ENCODE measurements at regions not wholly inside any gene's neighbourhood (a gene's known extent, or its start where the extent isn't known, plus 50 kb on each side); places are given as distances from the start of the nearest gene placed in this dataset.

DNA sequence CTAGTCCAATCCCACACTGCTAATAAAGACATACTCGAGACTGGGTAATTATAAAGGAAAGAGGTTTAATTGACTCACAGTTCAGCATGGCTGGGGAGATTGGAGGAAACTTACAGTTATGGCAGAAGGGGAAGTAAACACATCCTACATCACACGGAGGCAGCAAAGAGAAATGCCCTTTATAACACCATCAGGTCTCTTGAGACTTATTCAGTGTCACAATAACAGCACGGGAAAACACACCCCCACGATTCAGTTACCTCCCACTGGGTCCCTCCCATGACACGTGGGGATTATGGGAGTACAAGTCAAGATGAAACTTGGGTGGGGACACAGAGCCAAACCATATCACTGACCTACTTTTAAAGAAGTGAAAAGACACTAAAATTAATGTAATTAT, 1130.4 kb upstream of the SLC10A2 start:
- Histone ChIP-seq H3K79me2 (ENCODE audit: insufficient read depth) (no peaks in the 10 kb centered on the region), H4K20me1 (ENCODE audit: insufficient read depth) (no peaks in the 10 kb centered on the region), H3K36me3 (ENCODE audit: low read depth) (no peaks in the 10 kb centered on the region), H2AFZ (no peak overlapping the region), H3K4me1 (ENCODE audit: insufficient read depth) (no peaks in the 10 kb centered on the region), H3K9ac (no peak overlapping the region), H3K9me2 (ENCODE audit: insufficient read depth) (no peaks in the 10 kb centered on the region), H3F3A (ENCODE audit: insufficient read depth) (no peaks in the 10 kb centered on the region), H3K4me2 (ENCODE audit: unreplicated experiment) (no peak overlapping the region), H3K27me3 (replicated peaks; ENCODE audit: insufficient read depth) (no peaks in the 10 kb centered on the region), H3K4me3 (no peak overlapping the region), H3K9me3 (ENCODE audit: low read depth) (no peaks in the 10 kb centered on the region), H3K27ac (no peak overlapping the region)
- in situ Hi-C loops (cut with MboI), result no loop called here
- DNase-seq, result no peak
- no peak for TF ChIP-seq EZH2phosphoT487 (IDR thresholded peaks at IDR 0.05; ENCODE audit: insufficient read depth, low read depth)
- 6 to 10% methylated on average over 5 of the region's 5 CpGs for WGBS, 2 experiments (ENCODE audit: low coverage in 1 of 2, low lambda C conversion rate in 2 of 2, missing lambda C conversion rate in 2 of 2)

- Histone ChIP-seq H3K79me2 (ENCODE audit: insufficient read depth) (no peaks in the 10 kb centered on the region), H3K27me3 (replicated peaks; ENCODE audit: insufficient read depth) (no peaks in the 10 kb centered on the region), H2AFZ (no peak overlapping the region), H3K4me3 (no peak overlapping the region), H3K36me3 (ENCODE audit: low read depth) (no peaks in the 10 kb centered on the region), H3K4me1 (ENCODE audit: insufficient read depth) (no peaks in the 10 kb centered on the region), H3K9ac (no peak overlapping the region), H4K20me1 (ENCODE audit: insufficient read depth) (no peaks in the 10 kb centered on the region), H3K4me2 (ENCODE audit: unreplicated experiment) (no peak overlapping the region), H3K9me2 (ENCODE audit: insufficient read depth) (no peaks in the 10 kb centered on the region), H3K9me3 (ENCODE audit: low read depth) (no peaks in the 10 kb centered on the region), H3K27ac (no peak overlapping the region), H3F3A (ENCODE audit: insufficient read depth) (no peaks in the 10 kb centered on the region)
- no peak for DNase-seq
- TF ChIP-seq EZH2 (IDR thresholded peaks at IDR 0.05; ENCODE audit: insufficient read depth, poor library complexity, severe bottlenecking), result no peak
- no peak for TF ChIP-seq EZH2phosphoT487 (IDR thresholded peaks at IDR 0.05; ENCODE audit: insufficient read depth, low read depth)
- in situ Hi-C loops (cut with MboI), result no loop called here
- WGBS, 2 experiments (ENCODE audit: low coverage in 1 of 2, low lambda C conversion rate in 2 of 2, missing lambda C conversion rate in 2 of 2), result 42 to 45% methylated on average over 3 of the region's 3 CpGs
Observed at GRCh38 chr13:104181526-104182231, 1115.5 kb upstream of the SLC10A2 start.

- Histone ChIP-seq H4K20me1 (ENCODE audit: insufficient read depth) (no peaks in the 10 kb centered on the region; the same call in 1 of the 2 replicates), H2AFZ (no peak overlapping the region), H3K9me2 (ENCODE audit: insufficient read depth) (no peaks in the 10 kb centered on the region), H3K27me3 (replicated peaks; ENCODE audit: insufficient read depth) (no peaks in the 10 kb centered on the region), H3K9me3 (ENCODE audit: low read depth) (no peaks in the 10 kb centered on the region), H3K4me1 (ENCODE audit: insufficient read depth) (no peaks in the 10 kb centered on the region), H3K9ac (no peak overlapping the region), H3K79me2 (ENCODE audit: insufficient read depth) (no peaks in the 10 kb centered on the region), H3K4me3 (no peak overlapping the region), H3K36me3 (ENCODE audit: low read depth) (no peaks in the 10 kb centered on the region), H3K4me2 (ENCODE audit: unreplicated experiment) (no peak overlapping the region), H3K27ac (no peak overlapping the region), H3F3A (ENCODE audit: insufficient read depth) (no peaks in the 10 kb centered on the region)
- WGBS, 2 experiments (ENCODE audit: low coverage in 1 of 2, low lambda C conversion rate in 2 of 2, missing lambda C conversion rate in 2 of 2), result 15 to 21% methylated on average over 8 of the region's 8 CpGs
- TF ChIP-seq EZH2phosphoT487 (IDR thresholded peaks at IDR 0.05; ENCODE audit: insufficient read depth, low read depth), result no peak
- TF ChIP-seq EZH2 (IDR thresholded peaks at IDR 0.05; ENCODE audit: insufficient read depth, poor library complexity, severe bottlenecking), result no peak
- in situ Hi-C loops (cut with MboI), result no loop called here
- DNase-seq, result no peak
Observed at GRCh38 chr13:104170980-104171555, 1104.9 kb upstream of the SLC10A2 start.

DNA sequence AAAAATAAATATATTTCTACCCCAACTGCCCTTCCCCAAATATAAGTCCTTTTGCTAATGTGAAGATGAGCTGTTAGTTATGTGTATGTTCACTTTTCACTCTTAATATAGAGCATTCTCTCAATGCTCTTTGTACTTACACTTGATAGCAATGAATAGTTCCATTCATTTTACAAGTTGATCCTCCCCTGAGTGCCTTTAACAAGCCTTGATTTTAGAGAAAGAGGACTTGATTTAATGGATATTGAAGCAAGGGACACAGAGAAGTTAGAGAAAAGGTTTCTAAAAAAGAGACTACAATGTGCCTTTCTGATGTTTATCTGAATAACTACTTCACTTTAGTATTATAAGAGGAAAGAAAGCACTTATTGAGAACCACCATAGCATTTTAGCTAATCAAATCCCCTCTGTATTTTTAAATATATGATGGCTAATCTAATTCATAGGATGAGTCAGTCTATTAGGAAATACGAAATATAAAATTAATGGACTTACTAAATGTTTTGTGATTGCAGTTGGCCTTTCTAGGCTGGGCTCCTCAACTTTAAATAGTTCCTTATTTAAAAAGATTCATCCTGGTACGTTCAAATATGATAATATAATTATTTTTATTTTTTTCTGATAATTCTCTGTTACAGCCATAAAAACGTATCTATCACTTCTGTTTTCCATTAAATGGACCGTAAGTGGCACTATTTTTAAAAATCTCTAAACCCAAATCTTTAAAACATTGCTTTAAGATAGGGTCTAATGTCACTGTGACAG, 1097.8 kb upstream of the SLC10A2 start:
- Histone ChIP-seq H3K9me3 (ENCODE audit: low read depth) (no peaks in the 10 kb centered on the region), H3K4me3 (no peak overlapping the region), H3K36me3 (ENCODE audit: low read depth) (no peaks in the 10 kb centered on the region), H3K27ac (no peak overlapping the region), H2AFZ (no peak overlapping the region), H3K79me2 (ENCODE audit: insufficient read depth) (no peaks in the 10 kb centered on the region), H3K9me2 (ENCODE audit: insufficient read depth) (no peaks in the 10 kb centered on the region), H3K4me2 (ENCODE audit: unreplicated experiment) (no peak overlapping the region), H3K9ac (no peak overlapping the region), H3K4me1 (ENCODE audit: insufficient read depth) (no peaks in the 10 kb centered on the region), H4K20me1 (ENCODE audit: insufficient read depth) (no peaks in the 10 kb centered on the region; the same call in 1 of the 2 replicates), H3K27me3 (replicated peaks; ENCODE audit: insufficient read depth) (no peaks in the 10 kb centered on the region), H3F3A (ENCODE audit: insufficient read depth) (no peaks in the 10 kb centered on the region)
- in situ Hi-C loops (cut with MboI), result no loop called here
- WGBS, 2 experiments (ENCODE audit: low coverage in 1 of 2, low lambda C conversion rate in 2 of 2, missing lambda C conversion rate in 2 of 2), result 8 to 19% methylated on average over 4 of the region's 4 CpGs
- TF ChIP-seq EZH2 (IDR thresholded peaks at IDR 0.05; ENCODE audit: insufficient read depth, poor library complexity, severe bottlenecking) (no peak), EZH2phosphoT487 (IDR thresholded peaks at IDR 0.05; ENCODE audit: insufficient read depth, low read depth) (no peak)
- no peak for DNase-seq
